GM12872 (cell line): ENCODE measurements at regions not wholly inside any gene's neighbourhood (a gene's known extent, or its start where the extent isn't known, plus 50 kb on each side); places are given as distances from the start of the nearest gene placed in this dataset.

ENCODE experiments used
- CTCF ChIP-seq: IDR thresholded peaks from 3 replicates; pipeline ENCODE4 v1.5.1; 2011; ENCODE audit warnings: low read depth, mild to moderate bottlenecking, low read length, moderate library complexity; ENCODE audit not compliant: insufficient read depth

DNA sequence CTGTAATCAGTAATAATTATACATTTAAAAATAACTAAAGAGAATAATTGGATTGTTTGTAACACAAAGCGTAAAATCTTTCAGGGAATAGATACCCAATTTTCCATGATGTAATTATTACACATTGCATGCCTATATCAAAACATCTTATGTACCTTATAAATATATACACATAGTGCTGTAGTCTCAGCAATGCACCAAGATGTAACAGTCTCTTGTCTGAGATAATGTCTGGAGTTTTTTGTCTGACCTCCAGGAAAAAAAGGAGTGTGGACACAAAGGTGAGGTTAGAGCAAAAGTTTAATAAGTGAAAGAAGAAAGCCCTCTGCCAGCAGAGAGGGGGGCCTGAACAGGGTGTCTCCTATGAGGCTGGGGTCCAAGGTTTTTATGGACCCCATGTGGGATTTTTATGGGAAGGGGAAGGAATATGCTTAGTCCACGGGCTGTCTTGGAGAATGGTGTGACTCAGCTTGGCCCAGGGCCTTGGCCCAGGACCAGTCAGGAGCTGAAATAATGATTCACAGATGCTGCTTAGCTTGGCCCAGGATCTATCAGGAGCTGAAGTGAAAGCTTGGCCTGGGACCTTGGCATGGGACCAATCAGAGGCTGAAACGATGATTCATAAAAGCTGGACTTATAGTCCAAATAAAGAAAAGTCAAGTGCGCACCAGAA is 545.0 kb downstream of the ZPLD1 start:
- TF ChIP-seq CTCF, result no peak

GRCh38 chr3:102980355-102980696 is 545.5 kb downstream of the ZPLD1 start:
- no peak for TF ChIP-seq CTCF

DNA sequence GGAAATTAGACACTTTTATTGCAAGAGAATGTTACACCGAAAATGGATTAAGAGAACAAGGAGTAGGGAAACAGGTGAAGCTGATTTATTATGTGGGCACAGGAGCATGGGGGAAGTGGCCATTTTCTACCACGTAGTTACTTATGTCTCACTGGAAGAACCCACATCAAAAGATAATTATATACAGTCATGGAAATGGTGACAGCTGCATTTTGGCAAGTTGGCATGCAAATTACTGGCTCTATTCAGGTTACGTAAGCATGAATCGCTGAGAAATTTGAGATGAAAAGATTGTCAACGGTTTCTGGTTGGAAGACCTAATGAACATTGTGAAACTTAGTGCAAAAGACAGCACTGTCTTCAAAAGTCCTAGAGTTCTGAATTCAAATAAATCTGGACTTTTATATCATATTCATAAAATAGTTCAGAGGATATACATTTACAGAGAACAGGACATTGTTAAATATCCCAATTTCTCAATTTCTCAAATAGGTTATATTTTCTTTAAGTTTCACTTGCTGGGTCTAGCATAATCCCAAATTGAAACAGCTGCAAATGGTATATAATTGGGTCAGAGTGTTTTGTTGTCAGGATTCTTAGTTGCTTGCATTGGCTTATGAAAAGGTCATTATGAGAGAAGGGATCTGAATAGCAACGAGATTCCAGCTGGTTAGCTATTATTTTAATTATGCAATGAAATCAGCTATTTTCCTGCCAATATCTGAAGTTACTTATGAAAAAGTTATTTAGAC is 567.8 kb downstream of the ZPLD1 start:
- TF ChIP-seq CTCF, result no peak

DNA sequence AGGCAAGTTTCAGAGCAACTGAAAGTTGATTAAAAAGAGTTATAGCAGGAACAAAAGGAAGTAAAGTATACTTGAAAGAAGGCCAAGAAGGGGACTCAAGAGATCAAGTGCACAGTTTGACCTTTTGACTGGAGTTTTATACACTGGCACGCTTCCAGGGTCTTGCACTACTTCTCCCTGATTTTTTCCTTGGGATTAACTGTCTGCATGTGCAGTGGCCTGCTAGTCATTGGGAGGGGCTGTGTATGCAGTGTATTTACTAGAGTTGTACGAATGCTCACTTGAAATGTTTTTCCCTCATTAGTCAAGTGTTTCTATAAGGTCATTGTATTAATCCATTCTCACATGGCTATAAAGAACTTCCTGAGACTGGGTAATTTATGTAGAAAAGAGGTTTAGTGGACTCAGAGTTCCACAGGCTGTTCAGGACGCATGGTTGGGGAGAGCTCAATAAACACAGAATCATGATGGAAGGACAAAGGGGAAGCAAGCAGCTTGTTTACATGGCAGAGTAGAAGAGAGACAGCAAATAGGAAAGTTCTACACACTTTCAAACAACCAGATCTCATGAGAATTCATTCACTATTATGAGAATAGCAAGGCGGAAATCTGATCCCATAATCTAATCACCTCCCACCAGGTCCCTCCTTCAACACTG is 571.8 kb downstream of the ZPLD1 start:
- no peak for TF ChIP-seq CTCF

DNA sequence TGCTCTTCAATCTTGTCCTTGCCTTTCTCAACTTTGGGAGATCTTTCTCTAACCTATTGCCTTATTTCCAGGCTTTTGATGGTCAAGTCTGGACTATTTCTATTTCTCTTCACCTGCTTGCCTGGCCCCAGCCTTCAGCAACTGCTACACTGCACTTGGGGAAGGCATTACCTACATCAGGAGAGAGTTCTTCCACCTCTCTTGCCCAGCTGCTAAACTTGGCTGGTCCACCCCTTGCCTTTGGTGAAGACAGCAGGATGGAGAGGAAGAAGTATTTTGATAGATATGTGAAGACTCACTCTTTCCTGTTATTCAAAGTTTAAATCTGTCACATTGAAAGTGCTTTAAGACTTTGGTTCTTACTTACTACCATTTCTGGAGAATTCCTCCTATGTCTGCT is 574.8 kb downstream of the ZPLD1 start:
- TF ChIP-seq CTCF, result no peak

DNA sequence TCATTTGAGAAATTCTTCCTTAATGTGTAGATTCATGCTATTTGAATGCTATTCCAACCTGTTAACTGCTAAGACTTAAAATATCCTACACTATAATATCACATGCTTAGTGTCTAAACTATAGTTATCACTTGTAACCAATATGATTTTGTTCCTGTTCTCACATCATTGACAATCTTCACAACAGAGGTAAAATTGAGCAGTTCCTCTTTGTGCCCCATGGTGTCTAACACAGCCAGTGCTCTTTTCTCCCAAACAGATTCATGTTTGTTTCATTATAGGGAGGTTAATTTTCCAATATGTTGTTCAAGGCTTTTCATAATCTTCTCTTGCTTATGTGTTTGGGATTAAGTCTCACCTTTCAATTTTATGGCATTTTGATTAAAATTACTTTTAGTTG is 591.1 kb downstream of the ZPLD1 start:
- TF ChIP-seq CTCF, result no peak

DNA sequence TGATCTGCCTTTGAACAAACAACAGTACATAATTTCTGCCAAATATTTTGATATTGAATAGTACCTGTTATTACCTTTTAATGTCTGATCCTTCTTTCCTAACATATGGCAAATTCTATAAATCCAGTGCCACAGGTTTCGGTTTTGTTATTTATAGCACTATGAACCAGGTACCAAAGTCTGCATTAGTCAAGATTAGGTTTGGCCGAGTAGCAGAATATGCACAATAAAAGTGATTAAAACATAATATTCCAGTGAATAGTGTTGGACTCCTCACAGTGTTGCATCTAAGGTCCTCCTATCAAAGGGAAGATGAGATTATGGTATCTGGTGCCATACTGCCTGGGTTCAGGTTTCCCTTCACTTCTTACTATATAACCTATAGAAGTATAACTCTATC is 599.0 kb downstream of the ZPLD1 start:
- no peak for TF ChIP-seq CTCF
